OCI-LY3 (cell line): ENCODE measurements at regions not wholly inside any gene's neighbourhood (a gene's known extent, or its start where the extent isn't known, plus 50 kb on each side); places are given as distances from the start of the nearest gene placed in this dataset.
"Not testable (repeated sequence)": the region's sequence is repeated elsewhere in the genome, so short reads cannot be mapped to it uniquely, and the experiment has no call there.

ENCODE experiments used
- H2AFZ ChIP-seq: fragments of 200-600, 300-600 bp; shearing (Covaris generic); 2 replicates; pipeline ENCODE4 v1.6.0; 2014; ENCODE audit warnings: antibody characterized with exemption, low read depth, low read length
- H3K27ac ChIP-seq: fragments of 200-600, 300-600 bp; sonication (generic); 2 replicates; pipeline ENCODE4 v1.5.1; 2014; ENCODE audit warnings: mild to moderate bottlenecking, low read length, moderate library complexity, mixed read lengths
- H3K27me3 ChIP-seq: fragments of 200-600, 300-600 bp; sonication (generic); 2 replicates; pipeline ENCODE4 v1.6.1; 2014; ENCODE audit warnings: low read depth, low read length, mixed read lengths
- H3K36me3 ChIP-seq: fragments of 200-600, 300-600 bp; sonication (generic); replicated peaks from 2 replicates; pipeline ENCODE3; 2014; ENCODE audit warnings: low read depth, low read length, mixed read lengths
- H3K4me1 ChIP-seq: fragments of 300-600, 200-600 bp; sonication (generic); 2 replicates; pipeline ENCODE4 v1.6.1; 2014; ENCODE audit warnings: low read length, mixed read lengths
- H3K4me2 ChIP-seq: fragments of 200-600, 300-600 bp; sonication (generic); 2 replicates; pipeline ENCODE4 v1.6.1; 2014; ENCODE audit warnings: low read length, mixed read lengths
- H3K4me3 ChIP-seq: fragments of 300-600, 200-600 bp; sonication (generic); 2 replicates; pipeline ENCODE4 v1.5.1; 2014; ENCODE audit warnings: antibody characterized with exemption, mild to moderate bottlenecking, low read length, moderate library complexity
- H3K79me2 ChIP-seq: fragments of 300-600, 200-600 bp; shearing (Covaris generic); 2 replicates; pipeline ENCODE4 v1.6.1; 2014; ENCODE audit warnings: mild to moderate bottlenecking, low read length, mixed read lengths
- H3K9ac ChIP-seq: fragments of 300-600, 200-600 bp; shearing (Covaris generic); 2 replicates; pipeline ENCODE4 v1.6.0; 2014; ENCODE audit warnings: mild to moderate bottlenecking, low read length, moderate library complexity
- H3K9me3 ChIP-seq: fragments of 200-600, 300-600 bp; shearing (Covaris generic); 2 replicates; pipeline ENCODE4 v1.6.1; 2014; ENCODE audit warnings: low read length, mixed read lengths; ENCODE audit not compliant: insufficient read depth
- H4K20me1 ChIP-seq: fragments of 200-600, 300-600 bp; sonication (generic); 2 replicates; pipeline ENCODE4 v1.6.1; 2016; ENCODE audit warnings: low read length, mixed read lengths; ENCODE audit not compliant: insufficient read depth
- CTCF ChIP-seq: fragments of 200-600, 300-600 bp; sonication (generic); IDR thresholded peaks from 2 replicates; pipeline ENCODE4 v1.5.1; 2014; ENCODE audit warnings: antibody characterized with exemption, low read length, low read depth
- EZH2phosphoT487 ChIP-seq: fragments of 200-600 bp; shearing (Covaris generic); IDR thresholded peaks from 2 replicates; pipeline ENCODE4 v1.6.1; 2018; ENCODE audit warnings: antibody characterized with exemption, mixed run types, low read depth

- Histone ChIP-seq H3K4me1 (peaks cover 77% of the 10 kb centered on the region), H3K79me2 (no peaks in the 10 kb centered on the region; the same call in 1 of the 2 replicates), H3K36me3 (no peaks in the 10 kb centered on the region), H3K9me3 (no peaks in the 10 kb centered on the region), H3K27me3 (no peaks in the 10 kb centered on the region), H3K4me3 (peak overlapping the region; percentile 60), H3K9ac (peak overlapping the region; percentile 80), H3K27ac (peak overlapping the region; percentile 95), H2AFZ (no peak overlapping the region), H4K20me1 (no peaks in the 10 kb centered on the region), H3K4me2 (peak overlapping the region; percentile 71)
- TF ChIP-seq EZH2phosphoT487 (no peak), CTCF (no peak)
Measured at GRCh38 chr12:25319233-25319984, 68.7 kb upstream of the KRAS start.

GRCh38 chr12:25317553-25317952 lies 66.8 kb upstream of the KRAS start:
- Histone ChIP-seq H2AFZ (no peak overlapping the region), H3K4me2 (peak overlapping the region; percentile 71), H3K36me3 (no peaks in the 10 kb centered on the region), H3K27me3 (no peaks in the 10 kb centered on the region), H3K9ac (peak overlapping the region; percentile 80), H3K4me1 (peaks cover 66% of the 10 kb centered on the region), H3K27ac (peak overlapping the region; percentile 95), H4K20me1 (no peaks in the 10 kb centered on the region), H3K9me3 (no peaks in the 10 kb centered on the region), H3K79me2 (no peaks in the 10 kb centered on the region; the same call in 1 of the 2 replicates), H3K4me3 (peak overlapping the region; percentile 56)
- no peak for TF ChIP-seq EZH2phosphoT487
- TF ChIP-seq CTCF, result no peak

GRCh38 chr12:25315388-25315787 lies 64.7 kb upstream of the KRAS start:
- no peak overlapping the region for H2AFZ ChIP-seq

GRCh38 chr12:25313266-25313990 lies 62.7 kb upstream of the KRAS start:
- not testable (repeated sequence) for H3K36me3 ChIP-seq, H3K9ac ChIP-seq, H3K4me3 ChIP-seq, H3K4me2 ChIP-seq, H3K9me3 ChIP-seq, H3K79me2 ChIP-seq, H3K27me3 ChIP-seq, H3K27ac ChIP-seq, H4K20me1 ChIP-seq, H2AFZ ChIP-seq
- peaks cover 34% of the 10 kb centered on the region for H3K4me1 ChIP-seq

More at GRCh38 chr12:25315388-25315787, 64.7 kb upstream of the KRAS start:
- no peaks in the 10 kb centered on the region for H3K36me3 ChIP-seq
- H3K4me3 ChIP-seq, result no peak overlapping the region
- H4K20me1 ChIP-seq, result no peaks in the 10 kb centered on the region
- no peak overlapping the region for H3K9ac ChIP-seq
- H3K4me1 ChIP-seq, result peaks cover 53% of the 10 kb centered on the region
- H3K27ac ChIP-seq, result no peak overlapping the region
- no peaks in the 10 kb centered on the region; the same call in 1 of the 2 replicates for H3K79me2 ChIP-seq
- TF ChIP-seq EZH2phosphoT487 (no peak), CTCF (no peak)
- no peaks in the 10 kb centered on the region for H3K9me3 ChIP-seq
- no peak overlapping the region for H3K4me2 ChIP-seq
- H3K27me3 ChIP-seq, result no peaks in the 10 kb centered on the region
